Nucleus accumbens (tissue), 56 donors: ENCODE measurements at regions not wholly inside any gene's neighbourhood (a gene's known extent, or its start where the extent isn't known, plus 50 kb on each side); places are given as distances from the start of the nearest gene placed in this dataset.
A peak's percentile ranks its signal among the peaks of the same experiment; 100 is the strongest.

Experiments
- DNase-seq, 56 donors: peaks; one replicate each; lab custom pipeline; 2025; lab: John Stamatoyannopoulos, UW

GRCh38 chr15:35654332-35654731, 108.4 kb upstream of the DPH6 start:
- DNase-seq: no peak

DNA sequence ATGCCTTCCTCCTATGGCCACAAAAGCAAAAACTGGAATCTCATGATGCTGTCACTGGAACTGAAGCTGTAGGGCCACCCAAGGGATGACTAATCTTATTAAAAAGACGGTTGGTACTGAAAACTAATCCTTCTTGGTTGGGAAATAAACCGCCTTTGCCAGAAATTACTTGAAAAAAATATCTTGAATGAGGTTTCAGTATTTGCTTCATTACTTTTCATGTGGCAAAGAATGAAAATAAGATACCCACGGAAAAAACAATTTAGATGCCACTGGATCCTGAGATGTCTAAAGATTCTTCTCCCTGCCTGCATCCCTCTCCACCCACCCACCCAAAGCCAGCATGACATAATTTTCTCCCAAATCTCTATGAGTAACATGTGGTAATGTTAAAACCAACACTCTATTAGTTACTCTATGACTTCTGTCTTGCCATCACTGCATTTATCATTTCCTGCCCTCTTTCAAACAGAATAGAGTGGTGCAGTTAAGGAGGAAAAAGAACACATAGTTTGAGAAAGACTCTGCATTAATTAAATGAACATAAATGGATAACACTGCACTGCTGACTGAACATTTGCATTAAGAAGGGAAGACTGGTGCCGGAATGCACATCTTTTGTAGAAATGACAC, 111.8 kb upstream of the DPH6 start:
- DNase-seq: peak in 1 of 56 donors; percentile 10

DNA sequence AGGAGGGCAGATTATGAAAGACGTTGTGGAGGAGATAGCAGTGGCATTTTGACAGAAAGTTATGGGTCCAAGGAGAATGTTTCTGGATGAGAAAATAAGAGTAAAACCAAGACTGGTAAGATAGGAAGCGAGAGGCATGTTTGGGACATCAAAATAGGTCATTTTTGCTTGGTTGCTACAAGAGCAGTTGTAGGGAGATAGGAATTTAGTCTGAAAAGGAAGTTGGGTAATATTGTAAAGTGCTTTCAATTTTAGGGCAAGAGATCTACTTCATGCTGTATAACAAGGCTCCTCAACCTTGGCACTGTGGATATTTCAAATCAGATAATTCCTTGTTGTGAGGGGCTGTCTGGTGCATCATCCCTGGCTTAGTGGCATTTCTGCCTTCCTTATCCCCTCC, 118.0 kb upstream of the DPH6 start:
- DNase-seq: no peak

DNA sequence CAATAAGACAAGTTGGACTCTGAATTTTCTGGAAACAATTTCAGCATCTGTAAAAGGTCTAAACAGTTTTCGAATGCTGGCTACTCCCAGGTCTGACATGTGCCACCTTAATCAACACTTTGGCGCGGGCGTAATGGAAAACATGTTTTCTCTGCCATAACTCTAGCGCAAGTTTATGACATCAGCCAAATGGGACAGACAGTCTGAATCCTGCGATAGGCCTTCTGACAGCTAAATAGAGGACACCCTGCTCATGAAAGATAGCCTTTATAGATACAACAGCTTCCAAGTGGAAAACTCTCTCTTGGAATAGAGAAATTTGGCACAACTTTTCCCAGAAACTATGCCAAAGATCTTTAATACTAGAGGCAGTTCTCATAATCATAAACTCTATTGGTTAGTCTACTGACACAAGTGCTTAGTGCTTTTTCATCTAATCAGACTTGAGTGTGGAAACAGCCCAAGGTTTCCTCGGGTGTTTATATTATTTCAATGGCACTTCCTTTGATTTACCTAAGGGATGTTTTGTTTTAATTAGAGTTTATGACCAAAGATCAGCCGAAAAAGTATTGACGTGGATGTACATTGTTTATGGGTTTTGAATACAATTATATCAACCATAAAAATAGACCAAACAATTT, 120.1 kb upstream of the DPH6 start:
- DNase-seq: peak in 1 of 56 donors; percentile 0

GRCh38 chr15:35667908-35668307, 121.9 kb upstream of the DPH6 start:
- no peak for DNase-seq

DNA sequence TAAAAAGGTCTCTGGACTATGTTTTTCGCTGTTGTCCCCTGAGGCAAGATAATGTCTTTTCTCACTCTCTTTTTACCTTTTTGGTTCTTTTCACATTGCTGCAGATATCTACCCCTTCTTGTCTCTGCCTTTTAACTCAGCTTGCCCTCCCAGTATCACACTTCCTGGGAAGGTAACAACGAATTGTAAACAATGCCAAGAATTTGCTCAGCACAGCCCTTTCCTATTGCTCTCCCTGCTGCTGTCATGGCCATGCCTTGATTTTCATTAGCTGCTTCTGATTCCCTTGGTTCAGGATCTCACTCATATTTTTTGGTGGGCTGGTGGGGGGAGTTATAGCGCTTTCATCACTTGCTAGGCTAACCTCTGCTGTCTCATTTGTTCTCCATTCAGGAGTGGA, 123.1 kb upstream of the DPH6 start:
- no peak for DNase-seq

GRCh38 chr15:35669432-35670045, 123.6 kb upstream of the DPH6 start:
- no peak for DNase-seq

DNA sequence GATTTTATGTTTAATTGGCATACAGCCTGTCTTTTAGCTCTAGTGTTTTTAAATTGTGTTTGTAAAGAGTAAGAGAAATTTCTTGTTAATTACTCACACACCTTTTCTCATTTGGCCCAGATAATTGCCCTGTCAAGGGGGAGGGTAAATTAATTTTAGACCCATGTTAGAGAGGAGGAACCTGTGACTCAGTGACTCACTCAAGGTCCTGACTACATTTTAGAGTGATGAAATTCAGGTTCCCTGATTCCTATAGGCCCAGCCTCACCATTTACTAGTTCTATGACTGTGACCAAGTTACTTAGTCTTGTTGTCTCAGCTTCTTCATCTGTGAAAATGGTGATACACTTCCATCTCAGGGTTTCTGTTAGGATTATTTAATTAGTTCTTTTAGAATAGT, 125.2 kb upstream of the DPH6 start:
- DNase-seq: no peak

- no peak for DNase-seq
These were observed 126.0 kb upstream of the DPH6 start for GRCh38 chr15:35671981-35672380.

DNA sequence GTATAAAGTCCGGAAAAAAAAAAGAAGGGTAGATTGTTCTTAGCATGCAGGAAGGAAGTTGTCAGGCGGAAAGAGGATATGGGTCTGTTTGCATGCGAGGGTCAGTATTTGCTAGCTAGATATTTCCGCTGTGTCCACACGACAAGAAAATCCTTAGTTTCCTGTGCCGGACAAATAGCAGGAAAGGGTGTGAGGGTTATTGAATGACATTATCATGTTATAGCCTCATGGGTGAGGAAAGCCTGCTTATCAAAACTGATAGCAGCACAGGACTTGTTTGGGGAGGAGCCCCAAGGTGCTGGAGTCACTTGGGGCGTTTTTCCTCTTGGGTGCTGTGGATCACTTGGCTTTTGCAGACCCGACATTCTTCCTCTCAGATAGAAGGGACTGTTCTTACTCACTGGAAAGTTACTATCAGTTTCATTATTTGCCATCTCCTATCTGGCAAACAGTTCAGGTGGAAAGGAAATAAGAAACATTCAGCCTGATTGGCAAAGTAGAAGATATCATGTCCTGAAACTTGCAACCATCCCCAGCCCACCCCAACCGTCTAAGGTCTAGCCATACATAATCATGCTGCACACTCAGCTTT, 127.2 kb upstream of the DPH6 start:
- DNase-seq: no peak

DNA sequence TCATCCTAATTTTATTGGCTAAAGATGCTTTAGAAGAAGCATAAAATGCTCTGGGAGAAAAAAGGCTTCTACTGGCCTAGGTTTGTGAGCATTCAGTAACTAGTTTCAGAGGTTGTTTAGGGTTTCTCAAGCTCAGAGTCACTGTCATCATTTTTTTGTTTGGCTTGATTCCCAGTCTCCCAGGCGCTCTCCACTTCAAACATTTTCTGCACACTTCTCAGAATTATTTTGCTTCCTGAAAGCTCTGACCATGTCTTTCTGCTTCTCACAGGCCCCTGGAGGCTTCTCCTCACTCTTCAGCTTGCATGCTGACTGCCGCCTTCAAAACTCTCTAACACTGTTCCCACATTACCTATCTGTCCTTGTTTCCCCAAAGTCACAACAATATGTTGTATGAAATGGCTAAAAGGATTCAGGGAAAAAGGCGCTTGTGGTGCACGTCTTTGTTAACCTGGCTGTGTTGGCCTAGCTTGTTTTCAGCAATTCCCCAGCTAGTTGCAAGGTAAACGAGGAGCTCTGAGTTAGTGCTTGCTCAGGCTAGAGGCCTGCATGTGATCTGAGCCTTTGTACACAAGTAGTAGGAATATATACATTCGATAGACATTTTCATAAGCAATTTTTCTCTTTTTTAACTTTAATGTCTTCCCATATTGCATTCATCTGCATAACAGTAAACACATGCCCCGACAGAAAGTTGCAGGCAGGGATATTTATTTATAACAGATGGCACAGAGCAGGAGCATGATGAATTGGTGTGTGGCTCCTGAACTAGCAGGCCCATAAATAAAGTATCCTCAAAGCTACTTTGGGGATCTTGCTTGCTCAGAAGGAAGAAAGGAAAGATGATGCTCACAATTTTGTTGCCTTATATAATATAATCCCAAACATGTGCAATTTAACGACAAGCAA, 129.2 kb upstream of the DPH6 start:
- DNase-seq: no peak

DNA sequence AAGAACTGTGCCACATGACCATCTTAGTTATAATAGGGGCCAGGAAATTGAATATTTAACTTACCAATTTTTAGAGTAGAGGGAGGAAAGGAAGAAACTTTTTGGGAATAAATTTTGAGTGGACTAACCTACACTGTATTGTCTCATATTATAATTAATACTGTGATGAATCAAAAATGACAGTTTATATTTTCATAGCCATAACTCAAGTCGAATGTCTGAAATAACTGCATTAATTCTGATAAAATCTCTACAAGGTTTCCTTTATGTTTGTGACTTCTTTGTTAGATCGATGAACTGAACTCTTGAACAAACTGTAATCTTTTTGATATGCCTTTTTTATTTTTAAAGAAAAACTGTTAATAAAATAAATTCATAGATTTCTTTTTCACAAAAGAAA, 132.8 kb upstream of the DPH6 start:
- DNase-seq: no peak

- DNase-seq: no peak
These were observed 133.2 kb upstream of the DPH6 start for GRCh38 chr15:35679186-35679585.

DNA sequence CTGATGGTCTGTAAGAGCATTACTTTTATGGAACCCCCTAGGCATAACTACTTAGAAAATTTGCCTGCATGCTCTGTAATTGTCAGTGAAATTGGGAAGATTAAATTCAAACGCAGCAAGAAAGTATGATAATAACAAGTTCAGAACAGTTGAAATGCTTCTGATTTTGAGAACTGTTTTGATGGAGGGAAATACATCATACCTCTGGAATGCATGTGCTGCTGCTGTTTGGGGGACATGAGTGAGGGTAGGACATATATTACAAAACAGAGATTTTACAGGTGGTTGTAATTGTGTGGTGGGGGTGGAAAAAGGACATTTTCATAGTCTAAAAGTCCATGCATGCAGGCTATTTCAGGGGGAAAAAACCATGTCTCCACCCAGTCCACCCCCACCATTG, 135.0 kb upstream of the DPH6 start:
- DNase-seq: no peak

- no peak for DNase-seq
These were observed 140.4 kb upstream of the DPH6 start for GRCh38 chr15:35686347-35686746.

- no peak for DNase-seq
These were observed 143.3 kb upstream of the DPH6 start for GRCh38 chr15:35689266-35689665.

- DNase-seq: no peak
These were observed 144.1 kb upstream of the DPH6 start for GRCh38 chr15:35690089-35690488.

GRCh38 chr15:35690698-35691116, 144.7 kb upstream of the DPH6 start:
- DNase-seq: peak in 1 of 56 donors; percentile 9

DNA sequence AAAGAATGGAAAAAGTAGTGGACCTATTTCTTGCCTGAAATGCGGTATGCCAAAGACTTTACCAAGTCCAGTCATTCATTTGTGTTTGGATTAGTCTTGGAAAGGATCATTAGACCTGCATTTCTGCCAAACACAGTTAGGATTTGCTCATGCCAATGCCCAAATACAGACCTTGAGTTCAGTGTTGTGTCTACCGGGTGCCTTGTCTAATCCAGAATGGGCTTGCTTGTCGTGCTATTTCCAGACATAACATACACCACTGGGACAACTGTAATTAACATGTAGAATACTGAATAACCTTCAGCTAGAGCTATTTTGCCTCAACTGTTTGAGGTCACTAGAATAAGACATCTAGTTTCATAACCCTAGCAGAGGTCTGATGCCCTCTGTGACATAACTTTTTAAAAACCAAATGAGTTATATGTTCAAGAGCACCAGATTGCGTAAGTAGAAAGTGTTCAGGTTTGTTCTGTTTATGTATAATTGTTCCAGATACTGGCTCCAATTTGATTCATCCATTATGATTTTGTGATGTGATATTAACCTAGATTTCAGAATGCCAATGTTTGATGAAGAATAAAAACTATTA, 145.3 kb upstream of the DPH6 start:
- DNase-seq: no peak
